Colonic mucosa (tissue), 4 donors: ENCODE measurements at regions not wholly inside any gene's neighbourhood (a gene's known extent, or its start where the extent isn't known, plus 50 kb on each side); places are given as distances from the start of the nearest gene placed in this dataset.

ENCODE experiments used
- DNase-seq: peaks from one replicate; pipeline ENCODE4 v3.0.0-alpha.2; 2020
- H3K27ac ChIP-seq: fragments of 200-600 bp; one replicate; pipeline ENCODE4 v1.8.0; 2021
- H3K27me3 ChIP-seq: fragments of 200-600 bp; one replicate; pipeline ENCODE4 v1.8.0; 2021
- H3K36me3 ChIP-seq: fragments of 200-600 bp; one replicate; pipeline ENCODE4 v1.8.0; 2021
- H3K4me1 ChIP-seq: fragments of 200-600 bp; one replicate; pipeline ENCODE4 v1.8.0; 2021; ENCODE audit warnings: mild to moderate bottlenecking
- H3K4me3 ChIP-seq: fragments of 200-600 bp; one replicate; pipeline ENCODE4 v1.8.0; 2021
- H3K9ac ChIP-seq, 2 donors: one replicate each; pipeline ENCODE4 v1.7.0; 2013; ENCODE audit warnings: control low read depth in 2 of 2, low read depth in 2 of 2, low read length in 2 of 2
- H3K9me3 ChIP-seq: fragments of 200-600 bp; one replicate; pipeline ENCODE4 v1.8.0; 2021
- intact Hi-C: fragments of 100-400 bp; cut with DNase I; formaldehyde crosslinking; loops from one replicate; pipeline ENCODE4 v1.14.1; 2022
- TF ChIP-seq, protein P1 (sequence below): fragments of 200-600 bp; IDR thresholded peaks from one replicate; pipeline ENCODE4 v1.8.0; 2022; ENCODE audit warnings: antibody characterized with exemption, mild to moderate bottlenecking
- donor health status: healthy.
- donor health status: DM: no; HTN: no; CAD: no.
- donor health status: DM: no; HTN: no; CAD: no.

GRCh38 chr12:24175929-24176328, 226.5 kb upstream of the SOX5 start:
- intact Hi-C loops, result no loop called here
- no peaks in the 10 kb centered on the region for H3K4me1 ChIP-seq
- no peak overlapping the region for H3K27ac ChIP-seq
- H3K4me3 ChIP-seq, result no peak overlapping the region
- no peaks in the 10 kb centered on the region for H3K36me3 ChIP-seq
- no peaks in the 10 kb centered on the region for H3K27me3 ChIP-seq
- no peak overlapping the region for H3K9ac ChIP-seq
- no peak for DNase-seq
- H3K9me3 ChIP-seq, result no peaks in the 10 kb centered on the region
- TF ChIP-seq, protein P1, sequence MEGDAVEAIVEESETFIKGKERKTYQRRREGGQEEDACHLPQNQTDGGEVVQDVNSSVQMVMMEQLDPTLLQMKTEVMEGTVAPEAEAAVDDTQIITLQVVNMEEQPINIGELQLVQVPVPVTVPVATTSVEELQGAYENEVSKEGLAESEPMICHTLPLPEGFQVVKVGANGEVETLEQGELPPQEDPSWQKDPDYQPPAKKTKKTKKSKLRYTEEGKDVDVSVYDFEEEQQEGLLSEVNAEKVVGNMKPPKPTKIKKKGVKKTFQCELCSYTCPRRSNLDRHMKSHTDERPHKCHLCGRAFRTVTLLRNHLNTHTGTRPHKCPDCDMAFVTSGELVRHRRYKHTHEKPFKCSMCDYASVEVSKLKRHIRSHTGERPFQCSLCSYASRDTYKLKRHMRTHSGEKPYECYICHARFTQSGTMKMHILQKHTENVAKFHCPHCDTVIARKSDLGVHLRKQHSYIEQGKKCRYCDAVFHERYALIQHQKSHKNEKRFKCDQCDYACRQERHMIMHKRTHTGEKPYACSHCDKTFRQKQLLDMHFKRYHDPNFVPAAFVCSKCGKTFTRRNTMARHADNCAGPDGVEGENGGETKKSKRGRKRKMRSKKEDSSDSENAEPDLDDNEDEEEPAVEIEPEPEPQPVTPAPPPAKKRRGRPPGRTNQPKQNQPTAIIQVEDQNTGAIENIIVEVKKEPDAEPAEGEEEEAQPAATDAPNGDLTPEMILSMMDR, result no peak

DNA sequence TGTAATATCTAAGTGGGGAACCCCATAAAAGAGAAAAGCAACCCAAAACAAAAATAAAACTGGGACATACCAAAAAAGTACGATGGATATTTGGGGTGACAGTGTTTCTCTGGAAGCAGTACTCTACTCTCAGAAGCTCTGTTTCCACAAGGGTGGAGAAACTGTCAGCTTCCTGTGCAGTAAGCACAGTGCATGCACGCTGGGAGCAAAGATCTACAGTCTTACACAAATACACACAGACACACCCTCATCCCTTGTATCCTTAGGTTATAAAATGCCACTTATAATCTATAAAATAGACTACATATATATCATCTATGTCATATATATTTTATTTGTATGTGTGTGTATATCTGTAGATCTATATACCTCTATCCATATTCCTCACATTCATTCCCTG, 225.8 kb upstream of the SOX5 start:
- Histone ChIP-seq H3K27ac (no peak overlapping the region), H3K36me3 (no peaks in the 10 kb centered on the region), H3K27me3 (no peaks in the 10 kb centered on the region), H3K9ac (no peak overlapping the region), H3K4me1 (no peaks in the 10 kb centered on the region), H3K4me3 (no peak overlapping the region), H3K9me3 (no peaks in the 10 kb centered on the region)
- peak; percentile 27 for DNase-seq
- intact Hi-C loops, result no loop called here
- TF ChIP-seq, protein P1, result no peak

GRCh38 chr12:24173067-24173466, 223.6 kb upstream of the SOX5 start:
- intact Hi-C loops, result no loop called here
- Histone ChIP-seq H3K36me3 (no peaks in the 10 kb centered on the region), H3K9ac (no peak overlapping the region)

DNA sequence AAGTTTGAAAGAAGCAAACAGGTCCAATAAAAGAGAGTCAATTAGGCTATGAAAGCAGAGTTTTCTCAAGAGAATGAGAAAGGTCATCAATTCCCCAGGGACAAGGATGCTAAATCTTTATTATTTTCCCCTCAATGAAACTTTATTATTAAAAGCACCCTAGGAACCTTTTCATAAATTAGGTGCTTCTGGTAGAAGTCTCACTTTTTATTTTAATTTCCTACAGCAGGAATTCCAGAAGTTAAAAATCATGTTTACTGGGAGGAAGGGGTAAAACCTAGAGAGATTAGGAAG, 223.2 kb upstream of the SOX5 start:
- Histone ChIP-seq H3K36me3 (no peaks in the 10 kb centered on the region), H3K27me3 (no peaks in the 10 kb centered on the region), H3K9me3 (no peaks in the 10 kb centered on the region), H3K27ac (no peak overlapping the region), H3K4me1 (no peaks in the 10 kb centered on the region), H3K4me3 (no peak overlapping the region), H3K9ac (no peak overlapping the region)
- TF ChIP-seq, protein P1, result no peak
- no peak for DNase-seq
- intact Hi-C loops, result no loop called here

More at GRCh38 chr12:24173067-24173466, 223.6 kb upstream of the SOX5 start:
- Histone ChIP-seq H3K4me1 (no peaks in the 10 kb centered on the region), H3K27me3 (no peaks in the 10 kb centered on the region), H3K4me3 (no peak overlapping the region), H3K27ac (no peak overlapping the region), H3K9me3 (no peaks in the 10 kb centered on the region)
- TF ChIP-seq, protein P1, result no peak
- no peak for DNase-seq

GRCh38 chr12:24172031-24172772, 222.7 kb upstream of the SOX5 start:
- Histone ChIP-seq H3K9ac (no peak overlapping the region), H3K4me1 (no peaks in the 10 kb centered on the region), H3K36me3 (no peaks in the 10 kb centered on the region), H3K9me3 (no peaks in the 10 kb centered on the region), H3K27me3 (no peaks in the 10 kb centered on the region), H3K27ac (no peak overlapping the region), H3K4me3 (no peak overlapping the region)
- intact Hi-C loops, result no loop called here
- TF ChIP-seq, protein P1, result no peak
- DNase-seq, result no peak
